Effector memory CD4-positive, alpha-beta T cell (primary cell): ENCODE measurements at regions not wholly inside any gene's neighbourhood (a gene's known extent, or its start where the extent isn't known, plus 50 kb on each side); places are given as distances from the start of the nearest gene placed in this dataset.

Experiments used
- DNase-seq, 3 donors: peaks; one replicate each; pipeline ENCODE4 v3.0.0-alpha.2; 2020
- H3K27ac ChIP-seq: 2 replicates; pipeline ENCODE4 v1.7.0; 2013; ENCODE audit warnings: mild to moderate bottlenecking, low read length, moderate library complexity; ENCODE audit not compliant: insufficient read depth, poor library complexity, severe bottlenecking
- H3K27me3 ChIP-seq: replicated peaks from 2 replicates; pipeline ENCODE4 v1.7.0; 2013; ENCODE audit warnings: mild to moderate bottlenecking, low read length; ENCODE audit not compliant: insufficient read depth, control insufficient read depth, poor library complexity, severe bottlenecking
- H3K36me3 ChIP-seq: 2 replicates; pipeline ENCODE4 v1.7.0; 2013; ENCODE audit warnings: mild to moderate bottlenecking, low read length, moderate library complexity; ENCODE audit not compliant: control insufficient read depth, insufficient read depth
- H3K4me1 ChIP-seq: 2 replicates; pipeline ENCODE4 v1.7.0; 2013; ENCODE audit warnings: low read length, mild to moderate bottlenecking; ENCODE audit not compliant: control insufficient read depth, insufficient read depth, poor library complexity, severe bottlenecking
- H3K4me3 ChIP-seq: 2 replicates; pipeline ENCODE4 v1.7.0; 2013; ENCODE audit warnings: low read length, low read depth, mild to moderate bottlenecking; ENCODE audit not compliant: insufficient read depth, poor library complexity, severe bottlenecking
- H3K9me3 ChIP-seq: 2 replicates; pipeline ENCODE4 v1.7.0; 2013; ENCODE audit warnings: mild to moderate bottlenecking, low read length, moderate library complexity; ENCODE audit not compliant: control insufficient read depth

- peaks cover 18% of the 10 kb centered on the region for H3K4me1 ChIP-seq
- H3K27me3 ChIP-seq: no peaks in the 10 kb centered on the region
- no peak overlapping the region for H3K4me3 ChIP-seq
- H3K36me3 ChIP-seq: no peaks in the 10 kb centered on the region
- no peak overlapping the region for H3K27ac ChIP-seq
- no peak for DNase-seq
- no peaks in the 10 kb centered on the region for H3K9me3 ChIP-seq
These were observed 122.2 kb upstream of the PTPN1 start for GRCh38 chr20:50387996-50388332.

GRCh38 chr20:50388733-50389437, 121.3 kb upstream of the PTPN1 start:
- no peaks in the 10 kb centered on the region for H3K36me3 ChIP-seq
- no peak overlapping the region for H3K27ac ChIP-seq
- no peak for DNase-seq
- no peaks in the 10 kb centered on the region for H3K9me3 ChIP-seq
- peaks cover 18% of the 10 kb centered on the region for H3K4me1 ChIP-seq
- no peaks in the 10 kb centered on the region for H3K27me3 ChIP-seq
- H3K4me3 ChIP-seq: no peak overlapping the region

GRCh38 chr20:50389438-50389807, 120.8 kb upstream of the PTPN1 start:
- no peak for DNase-seq
- Histone ChIP-seq H3K4me3 (no peak overlapping the region), H3K9me3 (no peaks in the 10 kb centered on the region), H3K4me1 (peaks cover 18% of the 10 kb centered on the region), H3K27ac (no peak overlapping the region), H3K36me3 (no peaks in the 10 kb centered on the region), H3K27me3 (no peaks in the 10 kb centered on the region)

DNA sequence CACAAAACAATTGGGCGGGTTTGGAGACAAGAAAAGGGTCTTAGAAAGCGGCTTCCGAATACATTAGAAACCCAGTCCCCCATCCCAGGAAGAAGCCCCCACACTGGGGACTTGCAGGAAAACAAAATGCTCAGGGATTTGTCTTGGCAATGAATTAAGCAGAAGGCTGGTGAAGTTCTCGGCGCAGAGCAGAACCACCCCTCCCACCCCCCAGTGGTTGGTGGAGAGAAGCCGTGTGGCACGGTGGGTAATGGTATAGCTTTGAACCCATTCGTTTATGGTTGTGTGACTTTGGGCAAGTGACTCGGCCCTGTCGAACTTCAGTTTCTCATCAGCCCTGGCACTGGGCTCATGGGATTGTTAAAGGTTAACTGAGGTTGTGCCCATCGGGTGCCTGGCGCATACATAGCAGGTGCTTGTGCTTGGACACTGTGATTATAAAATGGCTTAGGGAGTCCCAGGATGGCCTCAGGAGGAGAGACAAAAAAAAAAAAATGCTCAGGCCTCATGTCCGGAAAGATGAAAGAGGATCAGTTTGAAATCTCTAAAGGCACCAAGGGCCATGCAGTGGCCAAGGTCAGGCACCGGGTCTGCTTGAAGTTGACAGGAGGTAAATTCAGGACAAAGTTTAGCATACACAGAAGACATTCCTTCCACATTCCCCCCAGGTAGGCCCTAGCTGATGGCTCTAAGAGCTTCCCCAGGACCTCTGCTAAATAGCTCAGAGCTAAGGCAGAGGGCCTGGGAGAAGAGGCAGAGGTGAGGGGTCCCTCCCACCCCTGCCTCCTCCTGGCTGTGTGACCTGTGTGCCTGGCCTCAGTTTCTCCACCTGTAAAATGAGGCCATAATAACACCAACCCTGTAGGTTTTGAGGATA, 120.1 kb upstream of the PTPN1 start:
- H3K27ac ChIP-seq: no peak overlapping the region
- peaks cover 18% of the 10 kb centered on the region for H3K4me1 ChIP-seq
- H3K36me3 ChIP-seq: no peaks in the 10 kb centered on the region
- H3K27me3 ChIP-seq: no peaks in the 10 kb centered on the region
- no peak for DNase-seq
- no peaks in the 10 kb centered on the region for H3K9me3 ChIP-seq
- H3K4me3 ChIP-seq: no peak overlapping the region

- Histone ChIP-seq H3K36me3 (no peaks in the 10 kb centered on the region), H3K27me3 (no peaks in the 10 kb centered on the region), H3K9me3 (no peaks in the 10 kb centered on the region), H3K4me3 (no peak overlapping the region), H3K27ac (no peak overlapping the region), H3K4me1 (peaks cover 11% of the 10 kb centered on the region)
- no peak for DNase-seq
These were observed 119.3 kb upstream of the PTPN1 start for GRCh38 chr20:50390685-50391443.

GRCh38 chr20:50391444-50392137, 118.6 kb upstream of the PTPN1 start:
- no peak overlapping the region for H3K4me3 ChIP-seq
- H3K36me3 ChIP-seq: no peaks in the 10 kb centered on the region
- H3K9me3 ChIP-seq: no peaks in the 10 kb centered on the region
- no peak for DNase-seq
- H3K27ac ChIP-seq: no peak overlapping the region
- no peaks in the 10 kb centered on the region for H3K27me3 ChIP-seq
- H3K4me1 ChIP-seq: peaks cover 4% of the 10 kb centered on the region

DNA sequence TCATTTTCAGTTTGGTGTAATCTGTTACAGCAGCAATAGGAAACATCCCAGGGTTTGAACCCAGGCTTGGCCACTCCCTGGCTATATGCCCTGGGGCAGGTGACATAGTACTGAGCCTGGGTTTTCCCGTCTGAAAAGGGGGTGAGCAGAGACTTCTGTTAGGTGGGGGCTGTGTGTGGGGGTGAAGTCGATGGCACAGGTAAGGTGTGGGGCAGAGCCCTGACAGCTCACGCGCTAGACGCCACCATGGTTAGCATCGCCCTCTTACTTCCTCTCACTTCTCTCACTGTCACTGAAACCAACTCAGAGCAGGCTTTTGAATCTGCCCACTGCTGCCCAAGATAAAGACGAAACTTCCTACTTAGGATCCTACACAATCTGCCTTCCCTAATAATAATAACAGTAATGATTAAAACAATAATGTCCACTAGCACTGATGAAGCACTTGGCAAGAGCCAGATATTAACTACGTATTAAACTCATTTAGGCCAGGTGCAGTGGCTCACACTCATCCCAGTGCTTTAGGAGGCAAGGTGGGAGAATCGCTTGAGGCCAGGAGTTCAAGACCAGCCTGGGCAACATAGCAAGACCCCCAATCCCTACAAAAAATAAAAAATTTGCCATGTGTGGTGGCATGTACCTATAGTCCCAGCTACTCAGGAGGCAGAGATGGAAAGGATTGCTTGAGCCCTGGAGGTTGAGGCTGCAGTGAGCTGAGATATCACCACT, 117.9 kb upstream of the PTPN1 start:
- Histone ChIP-seq H3K27me3 (no peaks in the 10 kb centered on the region), H3K36me3 (no peaks in the 10 kb centered on the region), H3K9me3 (no peaks in the 10 kb centered on the region), H3K27ac (no peak overlapping the region), H3K4me1 (no peaks in the 10 kb centered on the region), H3K4me3 (no peak overlapping the region)
- no peak for DNase-seq

GRCh38 chr20:50393242-50393641, 116.9 kb upstream of the PTPN1 start:
- Histone ChIP-seq H3K4me3 (no peak overlapping the region), H3K27ac (no peak overlapping the region), H3K27me3 (no peaks in the 10 kb centered on the region), H3K9me3 (no peaks in the 10 kb centered on the region), H3K4me1 (no peaks in the 10 kb centered on the region), H3K36me3 (no peaks in the 10 kb centered on the region)
- no peak for DNase-seq

DNA sequence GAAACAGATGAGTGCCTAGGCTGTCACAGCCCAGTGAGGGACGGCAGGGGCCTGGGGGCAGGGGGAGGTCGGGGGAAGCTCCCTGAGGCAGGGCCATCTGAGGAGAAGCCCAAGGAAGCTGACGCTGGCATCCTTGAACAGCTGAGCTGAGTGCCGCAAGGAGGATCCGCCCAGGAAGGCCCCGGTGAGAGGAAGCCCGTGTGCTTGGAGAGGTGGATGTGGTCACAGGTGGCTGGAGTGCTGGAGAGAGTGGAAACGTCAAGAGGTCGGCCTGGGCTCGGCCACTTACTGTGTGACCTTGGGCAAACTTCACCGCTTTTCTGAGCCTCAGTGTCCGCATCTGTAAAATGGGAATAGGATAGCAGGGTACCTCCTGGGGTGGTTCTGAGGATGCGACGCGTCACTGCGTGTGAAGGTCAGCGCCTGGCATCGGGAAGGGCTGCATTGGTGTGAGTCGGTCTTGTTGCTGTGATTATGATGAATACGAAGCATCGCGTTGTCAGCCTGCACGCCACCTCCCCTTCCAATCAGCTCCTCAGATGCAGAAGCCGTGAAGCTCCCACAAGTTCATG, 116.1 kb upstream of the PTPN1 start:
- no peak for DNase-seq

More for the DNA sequence above, 116.1 kb upstream of the PTPN1 start:
- Histone ChIP-seq H3K27ac (no peak overlapping the region), H3K27me3 (no peaks in the 10 kb centered on the region), H3K36me3 (no peaks in the 10 kb centered on the region), H3K9me3 (no peaks in the 10 kb centered on the region), H3K4me1 (no peaks in the 10 kb centered on the region), H3K4me3 (no peak overlapping the region)
